ENCODE measurements at regions not wholly inside any gene's neighbourhood (a gene's known extent, or its start where the extent isn't known, plus 50 kb on each side); places are given as distances from the start of the nearest gene placed in this dataset.
A peak's percentile ranks its signal among the peaks of the same experiment; 100 is the strongest.
"Not testable (repeated sequence)": the region's sequence is repeated elsewhere in the genome, so short reads cannot be mapped to it uniquely, and the experiment has no call there.

- TF ChIP-seq CTCF (IDR thresholded peaks at IDR 0.05), result no peak
- Histone ChIP-seq H3K9me3 (peaks cover 0 to 5% (median 0%) of the 10 kb centered on the region in 11 donors), H3K27me3 (no peaks in the 10 kb centered on the region), H3K27ac (no peak overlapping the region), H3K36me3 (no peaks in the 10 kb centered on the region), H3K4me1 (no peaks in the 10 kb centered on the region), H3K4me3 (no peak overlapping the region)
- WGBS, 2 donors, result 38 to 48% methylated on average over 4 of the region's 4 CpGs
- no peak for DNase-seq
- intact Hi-C loops (cut with DNase I), result no loop called here
- peak in 3 of 8 donors; percentile 22 to 65 (median 34) for ATAC-seq
Measured at GRCh38 chr3:159380891-159381290, 579.0 kb downstream of the MFSD1 start.

- H3K27ac ChIP-seq, result no peak overlapping the region
- H3K27me3 ChIP-seq, result no peaks in the 10 kb centered on the region
- H3K4me1 ChIP-seq, result no peaks in the 10 kb centered on the region
- no peak for DNase-seq
- no peaks in the 10 kb centered on the region for H3K36me3 ChIP-seq
- 71 to 84% methylated on average over 1 of the region's 1 CpG for WGBS, 2 donors
- TF ChIP-seq CTCF (IDR thresholded peaks at IDR 0.05), result no peak
- no peak overlapping the region for H3K4me3 ChIP-seq
- no peak for ATAC-seq
- intact Hi-C loops (cut with DNase I), result no loop called here
- no peaks in the 10 kb centered on the region for H3K9me3 ChIP-seq
Measured at GRCh38 chr3:159390656-159391212, 588.9 kb downstream of the MFSD1 start.

GRCh38 chr3:159397683-159398082, 591.0 kb upstream of the IL12A start:
- H3K4me1 ChIP-seq; H3K27me3 ChIP-seq; H3K27ac ChIP-seq; ATAC-seq; intact Hi-C loops (cut with DNase I); DNase-seq; H3K36me3 ChIP-seq; H3K4me3 ChIP-seq: not testable (repeated sequence)
- H3K9me3 ChIP-seq, result peaks cover 0 to 11% (median 0%) of the 10 kb centered on the region in 11 donors
- 77 to 78% methylated on average over 7 of the region's 7 CpGs for WGBS, 2 donors

- intact Hi-C loops (cut with DNase I), result no loop called here
- 77 to 88% methylated on average over 1 of the region's 1 CpG for WGBS, 2 donors
- ATAC-seq (no peak), DNase-seq (no peak)
- H3K27ac ChIP-seq, result no peak overlapping the region
- H3K9me3 ChIP-seq, result peaks cover 0 to 11% (median 0%) of the 10 kb centered on the region in 11 donors
- no peaks in the 10 kb centered on the region for H3K27me3 ChIP-seq
- TF ChIP-seq CTCF (IDR thresholded peaks at IDR 0.05), result no peak
- no peaks in the 10 kb centered on the region for H3K36me3 ChIP-seq
- no peak overlapping the region for H3K4me3 ChIP-seq
- H3K4me1 ChIP-seq, result no peaks in the 10 kb centered on the region
Measured at GRCh38 chr3:159401069-159401468, 587.6 kb upstream of the IL12A start.

- peaks cover 0 to 32% (median 15%) of the 10 kb centered on the region in 11 donors for H3K9me3 ChIP-seq
- H3K4me1 ChIP-seq; H3K36me3 ChIP-seq; intact Hi-C loops (cut with DNase I); H3K27ac ChIP-seq; DNase-seq; H3K4me3 ChIP-seq; ATAC-seq; H3K27me3 ChIP-seq: not testable (repeated sequence)
Measured at GRCh38 chr3:159409711-159410110, 578.9 kb upstream of the IL12A start.
